ENCODE measurements at regions not wholly inside any gene's neighbourhood (a gene's known extent, or its start where the extent isn't known, plus 50 kb on each side); places are given as distances from the start of the nearest gene placed in this dataset.

DNA sequence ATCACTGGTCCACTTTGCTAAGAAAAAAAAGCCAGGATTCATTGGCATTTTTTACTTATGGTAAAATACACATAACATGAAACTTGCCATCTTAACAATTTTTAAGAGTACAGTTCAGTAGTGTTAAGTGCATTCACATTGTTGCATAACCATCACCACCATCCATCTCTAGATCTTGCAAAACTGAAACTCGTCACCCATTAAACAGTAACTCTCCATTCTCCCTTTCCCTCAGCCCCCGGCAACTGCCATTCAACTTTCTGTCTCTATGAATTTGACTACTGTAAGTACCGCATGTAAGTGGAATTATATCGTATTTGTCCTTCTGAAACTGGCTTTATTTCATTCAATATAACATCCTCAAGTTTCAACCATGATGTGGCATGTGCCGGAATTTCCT, 56.3 kb upstream of the LNX1 start:
- Histone ChIP-seq H3K27ac (ENCODE audit: low read length) (no peak overlapping the region), H3K9ac (ENCODE audit: low read length) (no peak overlapping the region), H3K27me3 (ENCODE audit: control insufficient read depth, insufficient read depth, low read length) (no peaks in the 10 kb centered on the region), H3K9me3 (ENCODE audit: control insufficient read depth, low read depth, low read length) (no peaks in the 10 kb centered on the region), H3K4me1 (ENCODE audit: control insufficient read depth, low read depth, low read length) (no peaks in the 10 kb centered on the region), H3K36me3 (ENCODE audit: control insufficient read depth, low read depth, low read length) (no peaks in the 10 kb centered on the region), H3K4me3 (ENCODE audit: low read length) (no peak overlapping the region)

DNA sequence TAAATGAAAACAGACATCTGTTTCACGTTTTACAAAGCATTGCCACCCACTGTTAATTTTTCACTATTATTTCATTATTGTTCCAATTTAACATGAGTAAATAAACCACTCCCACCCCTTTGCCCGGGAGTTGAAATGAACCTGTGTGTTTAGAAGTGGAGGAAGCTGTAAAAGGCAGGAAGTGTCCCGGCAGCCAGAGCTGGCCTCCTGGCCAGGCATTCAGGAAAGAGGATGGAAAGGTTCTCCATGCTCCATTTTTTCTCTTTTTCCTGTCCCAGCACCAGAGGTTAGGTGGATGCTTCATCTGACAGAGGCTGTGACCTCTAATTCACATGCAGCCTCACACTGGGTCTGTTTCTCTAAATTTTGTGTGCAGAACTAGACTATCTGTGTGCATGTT, 55.5 kb upstream of the LNX1 start:
- Histone ChIP-seq H3K9me3 (ENCODE audit: control insufficient read depth, low read depth, low read length) (no peaks in the 10 kb centered on the region), H3K4me3 (ENCODE audit: low read length) (no peak overlapping the region), H3K9ac (ENCODE audit: low read length) (no peak overlapping the region), H3K36me3 (ENCODE audit: control insufficient read depth, low read depth, low read length) (no peaks in the 10 kb centered on the region), H3K27ac (ENCODE audit: low read length) (no peak overlapping the region), H3K27me3 (ENCODE audit: control insufficient read depth, insufficient read depth, low read length) (no peaks in the 10 kb centered on the region), H3K4me1 (ENCODE audit: control insufficient read depth, low read depth, low read length) (no peaks in the 10 kb centered on the region)

DNA sequence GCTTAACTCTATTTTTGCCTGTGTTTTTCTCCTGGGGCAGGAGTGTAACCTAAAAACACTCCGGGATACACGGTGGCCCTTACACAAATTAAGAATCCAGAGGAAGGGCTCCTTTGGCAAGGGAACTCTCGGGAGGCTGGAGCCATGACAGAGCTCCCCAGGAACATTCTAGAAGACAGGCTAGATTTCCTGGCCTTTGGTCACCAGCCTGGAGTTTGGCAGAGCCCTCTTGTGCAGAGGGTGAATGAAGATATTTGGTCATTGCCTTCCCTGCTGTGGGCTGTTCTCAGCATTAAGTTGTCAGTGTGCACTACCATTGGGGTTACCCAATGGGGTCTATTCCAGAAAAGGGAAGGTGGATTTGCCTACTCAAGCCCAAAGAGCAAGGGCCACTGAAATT, 53.8 kb upstream of the LNX1 start:
- no peaks in the 10 kb centered on the region for H3K4me1 ChIP-seq (ENCODE audit: control insufficient read depth, low read depth, low read length)

DNA sequence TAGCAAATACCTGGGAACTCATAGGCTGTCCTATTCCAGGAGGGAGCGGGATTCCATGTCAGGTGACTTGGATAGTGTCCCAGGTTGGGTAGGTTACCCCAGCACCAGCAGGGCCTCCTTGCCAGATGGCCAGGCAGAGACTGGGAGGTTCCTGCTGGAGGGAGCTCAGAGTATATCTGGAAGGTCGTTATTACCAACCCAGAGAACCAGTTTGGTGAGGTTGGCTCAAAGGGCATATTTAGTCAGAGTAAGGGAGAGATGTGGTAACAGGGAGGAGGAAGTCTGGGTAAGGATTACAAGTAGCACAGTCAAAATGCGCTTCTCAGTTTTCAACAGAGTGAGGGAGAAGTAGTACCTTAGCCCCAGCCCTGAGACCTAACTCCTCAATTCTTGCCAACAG, 53.3 kb upstream of the LNX1 start:
- Histone ChIP-seq H3K9ac (ENCODE audit: low read length) (no peak overlapping the region), H3K4me1 (ENCODE audit: control insufficient read depth, low read depth, low read length) (no peaks in the 10 kb centered on the region)

More for the DNA sequence above, 53.8 kb upstream of the LNX1 start:
- no peaks in the 10 kb centered on the region for H3K27me3 ChIP-seq (ENCODE audit: control insufficient read depth, insufficient read depth, low read length)
- H3K27ac ChIP-seq (ENCODE audit: low read length), result no peak overlapping the region
- no peak overlapping the region for H3K4me3 ChIP-seq (ENCODE audit: low read length)
- no peak overlapping the region for H3K9ac ChIP-seq (ENCODE audit: low read length)
- no peaks in the 10 kb centered on the region for H3K36me3 ChIP-seq (ENCODE audit: control insufficient read depth, low read depth, low read length)
- no peaks in the 10 kb centered on the region for H3K9me3 ChIP-seq (ENCODE audit: control insufficient read depth, low read depth, low read length)

More for the DNA sequence above, 53.3 kb upstream of the LNX1 start:
- H3K9me3 ChIP-seq (ENCODE audit: control insufficient read depth, low read depth, low read length), result no peaks in the 10 kb centered on the region
- no peak overlapping the region for H3K4me3 ChIP-seq (ENCODE audit: low read length)
- H3K27me3 ChIP-seq (ENCODE audit: control insufficient read depth, insufficient read depth, low read length), result no peaks in the 10 kb centered on the region
- H3K27ac ChIP-seq (ENCODE audit: low read length), result no peak overlapping the region
- H3K36me3 ChIP-seq (ENCODE audit: control insufficient read depth, low read depth, low read length), result no peaks in the 10 kb centered on the region

Data from iPS-18a (cell line).